Esophagus muscularis mucosa (tissue), 3 donors: ENCODE measurements at regions not wholly inside any gene's neighbourhood (a gene's known extent, or its start where the extent isn't known, plus 50 kb on each side); places are given as distances from the start of the nearest gene placed in this dataset.
"Not testable (repeated sequence)": the region's sequence is repeated elsewhere in the genome, so short reads cannot be mapped to it uniquely, and the experiment has no call there.

Experiments used
- EP300 ChIP-seq: sonication (generic); formaldehyde crosslinking; IDR thresholded peaks from one replicate; pipeline ENCODE4 v1.6.1; 2017; ENCODE audit warnings: antibody characterized with exemption
- TF ChIP-seq, protein P1 (sequence below), 3 experiments: fragments of 200-600 bp in 2 of 3; fragments of 450-650 bp in 1 of 3; sonication (generic) in 2 of 3; IDR thresholded peaks; one replicate each; pipeline ENCODE4 v1.5.1; 2017 to 2019; ENCODE audit warnings: antibody characterized with exemption in 3 of 3, mild to moderate bottlenecking in 2 of 3, moderate library complexity in 1 of 3

DNA sequence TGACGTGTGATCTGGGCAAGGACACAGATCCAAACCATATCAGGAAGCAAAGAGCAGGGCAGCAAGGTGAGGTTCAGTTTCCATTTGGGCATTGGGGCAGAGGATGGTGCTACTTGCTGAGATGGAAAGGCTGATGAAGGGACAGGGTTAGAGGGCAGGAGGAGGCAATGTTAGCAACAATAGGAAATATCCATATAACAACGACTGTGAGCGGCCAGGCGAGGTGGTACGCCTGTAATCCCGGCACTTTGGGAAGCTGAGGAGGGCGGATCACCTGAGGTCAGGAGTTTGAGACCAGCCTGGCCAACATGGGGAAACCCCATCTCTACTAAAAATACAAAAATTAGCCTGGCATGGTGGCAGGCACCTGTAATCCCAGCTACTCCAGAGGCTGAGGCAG lies 144.5 kb downstream of the IRX5 start:
- TF ChIP-seq, protein P1, sequence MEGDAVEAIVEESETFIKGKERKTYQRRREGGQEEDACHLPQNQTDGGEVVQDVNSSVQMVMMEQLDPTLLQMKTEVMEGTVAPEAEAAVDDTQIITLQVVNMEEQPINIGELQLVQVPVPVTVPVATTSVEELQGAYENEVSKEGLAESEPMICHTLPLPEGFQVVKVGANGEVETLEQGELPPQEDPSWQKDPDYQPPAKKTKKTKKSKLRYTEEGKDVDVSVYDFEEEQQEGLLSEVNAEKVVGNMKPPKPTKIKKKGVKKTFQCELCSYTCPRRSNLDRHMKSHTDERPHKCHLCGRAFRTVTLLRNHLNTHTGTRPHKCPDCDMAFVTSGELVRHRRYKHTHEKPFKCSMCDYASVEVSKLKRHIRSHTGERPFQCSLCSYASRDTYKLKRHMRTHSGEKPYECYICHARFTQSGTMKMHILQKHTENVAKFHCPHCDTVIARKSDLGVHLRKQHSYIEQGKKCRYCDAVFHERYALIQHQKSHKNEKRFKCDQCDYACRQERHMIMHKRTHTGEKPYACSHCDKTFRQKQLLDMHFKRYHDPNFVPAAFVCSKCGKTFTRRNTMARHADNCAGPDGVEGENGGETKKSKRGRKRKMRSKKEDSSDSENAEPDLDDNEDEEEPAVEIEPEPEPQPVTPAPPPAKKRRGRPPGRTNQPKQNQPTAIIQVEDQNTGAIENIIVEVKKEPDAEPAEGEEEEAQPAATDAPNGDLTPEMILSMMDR (IDR thresholded peaks at IDR 0.05), result not testable (repeated sequence)
- not testable (repeated sequence) for TF ChIP-seq EP300
